Activated CD4-positive, alpha-beta T cell treated with anti-CD3 and anti-CD28 coated beads, Interleukin-2, amount 10 ng/mL, durations not matched to agents 24 days and 14 days (primary cell): ENCODE measurements at regions not wholly inside any gene's neighbourhood (a gene's known extent, or its start where the extent isn't known, plus 50 kb on each side); places are given as distances from the start of the nearest gene placed in this dataset.

Experiments used
- DNase-seq: peaks from one replicate; pipeline ENCODE4 v3.0.0; 2022
- H3K27ac Mint-ChIP-seq: one replicate; pipeline ENCODE4 v1.8.0; 2022; ENCODE audit warnings: mild to moderate bottlenecking, mixed read lengths
- H3K27me3 Mint-ChIP-seq: one replicate; pipeline ENCODE4 v1.8.0; 2022; ENCODE audit warnings: mixed read lengths
- H3K36me3 Mint-ChIP-seq: one replicate; pipeline ENCODE4 v1.8.0; 2022; ENCODE audit warnings: low read depth, mild to moderate bottlenecking, mixed read lengths
- H3K4me1 Mint-ChIP-seq: one replicate; pipeline ENCODE4 v1.8.0; 2021; ENCODE audit warnings: mixed read lengths
- H3K4me3 Mint-ChIP-seq: one replicate; pipeline ENCODE4 v1.8.0; 2022; ENCODE audit warnings: mild to moderate bottlenecking, moderate library complexity, mixed read lengths
- H3K9me3 Mint-ChIP-seq: one replicate; pipeline ENCODE4 v1.8.0; 2021; ENCODE audit warnings: mixed read lengths
- intact Hi-C: fragments of 100-400 bp; cut with micrococcal nuclease; formaldehyde crosslinking; loops from one replicate; pipeline ENCODE4 v1.15.1; 2023

DNA sequence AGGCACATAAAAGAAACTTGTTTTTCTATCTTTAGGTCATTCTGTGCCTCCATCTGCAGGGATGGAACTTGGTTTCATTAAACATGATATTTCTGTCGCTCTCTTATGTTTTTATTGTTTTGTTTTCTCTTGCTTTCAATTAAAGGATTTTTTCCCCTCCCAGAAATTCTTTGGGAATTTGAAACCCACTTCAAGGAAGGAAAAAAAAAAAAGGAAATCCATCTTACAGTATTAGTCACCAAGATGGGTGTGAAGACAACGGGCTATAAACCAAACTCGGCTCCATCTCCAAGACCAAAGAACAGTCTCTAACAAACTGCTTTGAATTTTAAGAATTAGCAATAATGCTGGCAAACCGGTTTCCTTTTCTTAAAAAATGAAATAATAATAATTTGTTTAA is 244.1 kb downstream of the BCL11A start:
- intact Hi-C loops = no loop called here
- no peak overlapping the region for H3K27ac Mint-ChIP-seq
- DNase-seq = no peak
- H3K4me1 Mint-ChIP-seq = peaks cover 25% of the 10 kb centered on the region
- H3K9me3 Mint-ChIP-seq = no peaks in the 10 kb centered on the region
- no peak overlapping the region for H3K4me3 Mint-ChIP-seq
- no peaks in the 10 kb centered on the region for H3K36me3 Mint-ChIP-seq
- peaks cover 3% of the 10 kb centered on the region for H3K27me3 Mint-ChIP-seq

DNA sequence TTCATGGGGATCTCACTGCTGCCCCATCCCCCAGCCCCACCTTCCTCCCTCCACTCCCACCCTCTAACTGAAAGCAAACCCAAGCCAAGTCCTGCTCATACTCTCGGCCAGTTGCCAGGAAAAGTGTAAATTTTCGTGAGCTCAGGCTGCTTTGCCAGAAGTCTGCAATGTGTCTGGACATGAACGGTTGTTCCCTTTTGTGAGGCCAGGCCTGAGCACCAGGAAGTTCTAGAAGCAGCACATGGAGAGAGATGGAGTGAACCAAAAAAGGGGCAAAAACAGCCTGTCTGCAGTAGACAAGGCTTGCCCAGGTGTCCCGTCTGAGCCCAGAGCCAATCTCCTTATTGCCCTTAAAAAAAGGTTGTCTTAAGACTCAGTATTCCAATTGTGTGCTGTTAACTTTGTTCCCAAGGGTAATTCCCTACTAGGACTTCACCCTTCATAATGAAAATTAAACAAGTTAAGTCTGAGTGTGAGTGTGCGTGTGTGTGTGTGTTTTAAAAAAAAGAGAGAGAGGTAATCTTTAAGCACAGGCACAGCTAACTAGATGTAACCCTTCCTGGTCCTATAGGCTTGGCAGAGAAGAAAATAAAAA is 247.1 kb downstream of the BCL11A start:
- DNase-seq = no peak
- no peak overlapping the region for H3K4me3 Mint-ChIP-seq
- H3K27me3 Mint-ChIP-seq = peaks cover 3% of the 10 kb centered on the region
- no peak overlapping the region for H3K27ac Mint-ChIP-seq
- H3K4me1 Mint-ChIP-seq = peaks cover 3% of the 10 kb centered on the region
- no peaks in the 10 kb centered on the region for H3K9me3 Mint-ChIP-seq
- no peaks in the 10 kb centered on the region for H3K36me3 Mint-ChIP-seq
- intact Hi-C loops = no loop called here

DNA sequence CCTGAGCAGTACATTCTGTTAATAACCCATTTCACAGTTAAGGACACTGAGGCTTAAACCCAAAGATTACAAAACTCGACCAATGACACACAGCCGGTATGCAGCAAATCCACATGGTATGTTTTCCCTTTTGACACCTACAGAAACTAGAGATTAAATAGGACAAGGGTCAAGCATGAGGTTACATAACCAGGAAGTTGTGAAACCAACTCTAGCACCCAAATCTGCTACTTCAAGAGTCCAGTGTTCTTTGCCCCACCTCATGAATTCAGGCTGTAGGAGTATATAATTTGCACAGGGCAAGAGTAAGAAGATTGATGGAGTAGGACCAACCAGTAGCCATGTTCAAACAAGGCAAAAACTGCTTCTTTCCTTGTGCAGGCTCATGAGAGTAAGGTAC is 249.8 kb downstream of the BCL11A start:
- no peak for DNase-seq
- no peaks in the 10 kb centered on the region for H3K4me1 Mint-ChIP-seq
- H3K36me3 Mint-ChIP-seq = no peaks in the 10 kb centered on the region
- H3K9me3 Mint-ChIP-seq = no peaks in the 10 kb centered on the region
- H3K4me3 Mint-ChIP-seq = no peak overlapping the region
- H3K27me3 Mint-ChIP-seq = peaks cover 3% of the 10 kb centered on the region
- no peak overlapping the region for H3K27ac Mint-ChIP-seq
- intact Hi-C loops = no loop called here

DNA sequence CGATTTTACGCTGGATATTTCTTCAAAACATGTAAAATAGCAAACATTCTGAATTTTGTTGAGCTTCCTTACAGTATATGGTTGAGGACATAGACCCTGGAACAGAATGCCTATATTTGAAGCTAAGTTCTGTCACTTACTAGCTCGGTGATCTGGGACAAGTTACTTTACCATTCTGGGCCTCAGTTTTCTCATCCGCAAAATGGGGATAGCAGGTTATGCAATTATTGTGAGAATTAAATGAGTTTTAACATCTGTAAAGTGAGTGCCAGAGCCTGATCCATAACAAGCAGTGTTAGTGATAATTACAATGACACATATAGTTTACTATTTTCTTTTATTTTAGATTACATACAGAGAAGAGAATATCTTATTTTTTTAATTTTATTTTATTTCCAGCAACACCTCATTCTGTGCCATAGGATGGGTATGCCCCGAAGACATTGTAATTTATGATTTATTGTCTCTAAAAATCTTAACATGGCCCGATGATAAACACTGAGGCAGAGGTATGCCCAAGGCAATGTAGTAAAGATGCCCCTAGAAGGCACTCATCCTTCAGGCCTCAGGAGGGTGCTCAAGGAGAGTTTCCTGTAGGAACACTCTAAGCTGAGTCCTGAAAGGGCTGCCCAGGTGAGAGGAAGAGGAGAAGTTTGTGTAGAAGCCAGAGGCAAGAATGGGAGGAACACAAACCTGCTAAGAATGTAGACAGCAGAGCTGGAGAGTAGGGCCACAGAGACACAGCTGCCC is 250.9 kb downstream of the BCL11A start:
- H3K36me3 Mint-ChIP-seq = no peaks in the 10 kb centered on the region
- H3K4me3 Mint-ChIP-seq = no peak overlapping the region
- no peak for DNase-seq
- H3K27ac Mint-ChIP-seq = no peak overlapping the region
- no peaks in the 10 kb centered on the region for H3K9me3 Mint-ChIP-seq
- H3K4me1 Mint-ChIP-seq = no peaks in the 10 kb centered on the region
- intact Hi-C loops = no loop called here
- peaks cover under 1% of the 10 kb centered on the region for H3K27me3 Mint-ChIP-seq

DNA sequence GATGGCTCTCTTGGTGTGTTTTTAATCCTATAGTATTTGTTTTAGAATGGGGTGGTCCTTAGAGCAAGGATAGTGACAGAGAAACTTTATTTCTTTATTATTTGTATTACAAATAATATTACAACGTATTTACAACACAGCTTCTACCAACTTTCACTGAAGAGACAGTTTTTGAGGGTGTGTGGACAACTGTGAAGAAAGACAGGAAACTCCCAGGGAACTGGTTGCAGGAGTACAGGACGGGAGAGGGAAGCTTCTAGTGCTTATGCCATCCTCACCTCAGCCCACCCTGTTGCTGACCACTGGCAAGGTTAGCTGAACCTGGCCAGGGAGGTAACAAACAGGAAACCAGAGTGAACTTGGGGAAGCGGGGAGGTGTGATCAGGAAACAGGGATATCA is 251.7 kb downstream of the BCL11A start:
- no peak for DNase-seq
- Mint-ChIP-seq H3K27ac (no peak overlapping the region), H3K4me1 (no peaks in the 10 kb centered on the region), H3K36me3 (no peaks in the 10 kb centered on the region), H3K9me3 (no peaks in the 10 kb centered on the region), H3K4me3 (no peak overlapping the region), H3K27me3 (no peaks in the 10 kb centered on the region)
- intact Hi-C loops = no loop called here

DNA sequence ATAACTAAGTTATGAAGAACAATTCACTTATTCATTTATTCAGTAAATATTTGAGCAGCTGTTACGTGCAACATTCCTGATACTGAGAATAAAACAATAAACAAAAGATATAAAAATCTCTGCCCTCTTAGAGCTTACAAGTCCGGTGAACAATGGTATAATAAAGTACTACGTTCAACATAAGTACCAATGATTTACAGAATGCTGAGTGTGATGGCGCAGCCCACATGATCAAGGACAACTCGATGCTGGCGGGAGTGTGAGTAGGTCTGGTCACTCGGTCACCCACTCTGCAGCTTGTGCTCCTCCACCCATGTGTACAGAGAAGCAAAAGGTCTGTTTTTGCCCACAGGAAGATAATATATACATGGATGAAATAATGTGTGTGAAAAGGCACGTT is 254.3 kb downstream of the BCL11A start:
- Mint-ChIP-seq H3K27ac (no peak overlapping the region), H3K27me3 (no peaks in the 10 kb centered on the region), H3K9me3 (no peaks in the 10 kb centered on the region), H3K4me3 (no peak overlapping the region), H3K36me3 (no peaks in the 10 kb centered on the region), H3K4me1 (no peaks in the 10 kb centered on the region)
- no peak for DNase-seq
- intact Hi-C loops = no loop called here

DNA sequence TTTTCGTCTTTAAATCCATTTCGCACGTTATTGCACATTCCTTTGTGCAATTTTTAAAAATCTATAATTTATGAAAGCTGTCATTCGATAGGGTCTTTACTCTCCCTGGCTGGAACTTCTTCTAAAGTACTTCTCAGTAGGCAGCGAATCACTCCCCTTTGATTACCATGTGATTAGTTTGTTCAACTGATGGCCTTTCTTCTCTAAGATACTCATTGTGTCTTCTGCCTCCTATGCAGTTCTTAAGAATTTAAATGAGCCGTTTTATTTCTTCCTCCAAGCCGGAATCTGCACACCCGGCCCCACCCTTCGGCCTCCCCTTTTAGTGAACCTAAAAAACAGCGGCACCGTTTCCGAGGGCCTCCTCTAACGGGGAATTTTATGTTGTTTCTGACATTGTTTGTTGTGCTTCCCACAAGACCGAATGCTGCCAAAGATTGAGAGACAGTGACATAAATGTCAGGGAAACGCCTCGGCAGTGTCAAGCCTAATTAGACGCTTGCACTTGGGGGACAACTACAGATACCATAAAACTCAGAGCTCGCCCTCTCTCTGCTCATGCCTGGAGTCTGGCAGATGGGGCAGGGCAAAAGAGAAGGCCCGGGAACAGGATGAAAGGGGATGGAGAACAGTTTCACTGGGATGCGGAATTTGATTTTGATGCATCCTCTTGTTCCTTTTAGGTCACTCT is 255.3 kb downstream of the BCL11A start:
- no peak for DNase-seq
- Mint-ChIP-seq H3K27ac (no peak overlapping the region), H3K36me3 (no peaks in the 10 kb centered on the region), H3K4me1 (no peaks in the 10 kb centered on the region), H3K4me3 (no peak overlapping the region), H3K27me3 (no peaks in the 10 kb centered on the region), H3K9me3 (no peaks in the 10 kb centered on the region)
- intact Hi-C loops = no loop called here

DNA sequence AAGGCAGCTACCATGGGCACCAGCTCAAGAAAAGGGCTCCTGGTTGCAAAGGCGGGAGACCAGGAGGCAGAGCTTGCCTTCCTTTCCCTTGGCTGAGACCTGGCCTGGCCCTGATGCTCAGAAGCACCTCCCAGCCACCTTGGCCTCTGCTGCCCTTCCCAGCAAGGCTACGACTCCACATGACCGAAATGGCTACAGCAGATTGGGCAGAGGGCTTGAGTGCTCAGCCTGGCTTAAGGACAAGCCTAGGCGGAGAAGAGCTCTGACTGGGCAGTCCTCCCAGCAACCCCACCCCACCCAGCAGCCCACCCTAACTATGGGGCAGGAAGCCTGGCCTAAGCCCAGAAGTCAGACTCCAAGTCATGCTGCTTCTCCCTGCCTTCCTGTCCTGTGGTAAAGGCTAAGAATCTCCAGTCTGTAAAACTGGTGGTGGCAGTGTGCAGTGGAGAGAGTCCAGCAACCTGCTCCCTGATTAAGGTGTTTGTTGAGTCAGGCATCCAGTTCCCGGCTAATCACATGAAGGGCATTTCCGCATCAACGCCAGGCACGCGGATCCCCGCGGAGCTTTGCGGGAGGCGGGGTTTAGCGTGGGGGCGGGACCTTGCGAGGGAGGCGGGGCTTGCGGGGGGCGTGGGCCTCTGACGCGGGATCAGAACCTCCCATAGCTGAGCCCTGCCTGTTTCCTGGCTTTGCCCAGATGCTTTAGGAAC is 256.0 kb downstream of the BCL11A start:
- no peaks in the 10 kb centered on the region for H3K27me3 Mint-ChIP-seq
- H3K9me3 Mint-ChIP-seq = no peaks in the 10 kb centered on the region
- H3K4me1 Mint-ChIP-seq = no peaks in the 10 kb centered on the region

DNA sequence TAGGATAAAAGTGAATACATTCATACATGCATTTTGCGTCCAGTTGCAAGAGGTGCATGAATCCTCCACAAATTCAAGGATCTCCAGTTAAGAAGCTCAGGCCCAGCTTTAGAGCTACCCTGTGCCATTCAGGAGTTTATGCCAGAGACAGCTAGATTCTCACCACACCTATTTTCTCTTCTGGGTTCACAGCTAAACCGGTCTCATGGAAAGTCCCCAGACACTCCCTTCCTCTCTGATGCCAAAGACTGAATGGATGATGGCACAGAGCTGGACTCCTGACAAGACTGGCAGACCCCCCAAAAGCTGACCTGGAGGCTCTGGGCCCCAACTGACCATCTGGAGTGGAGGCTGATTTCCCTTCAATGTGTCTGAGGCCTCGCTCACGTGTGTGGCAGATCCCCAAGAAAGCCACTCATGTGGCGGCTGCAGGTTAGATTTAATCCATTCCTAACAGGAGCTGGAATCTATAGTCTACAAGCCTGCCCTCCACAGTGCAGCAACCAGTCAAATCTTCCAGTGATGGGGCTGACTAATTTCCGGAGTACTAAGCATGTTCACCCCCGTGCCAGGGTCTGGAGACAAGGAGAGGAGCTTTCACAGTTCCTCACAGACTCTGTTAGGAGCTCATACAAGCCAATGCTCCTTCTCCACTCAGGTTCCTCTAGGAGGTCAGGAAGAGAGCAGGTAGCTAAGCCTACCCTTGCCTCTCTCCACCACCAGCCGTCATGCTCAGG is 257.1 kb downstream of the BCL11A start:
- no peaks in the 10 kb centered on the region for H3K27me3 Mint-ChIP-seq
- no peak overlapping the region for H3K27ac Mint-ChIP-seq

More for the DNA sequence above, 256.0 kb downstream of the BCL11A start:
- Mint-ChIP-seq H3K36me3 (no peaks in the 10 kb centered on the region), H3K4me3 (no peak overlapping the region), H3K27ac (no peak overlapping the region)
- DNase-seq = no peak
- intact Hi-C loops = no loop called here

DNA sequence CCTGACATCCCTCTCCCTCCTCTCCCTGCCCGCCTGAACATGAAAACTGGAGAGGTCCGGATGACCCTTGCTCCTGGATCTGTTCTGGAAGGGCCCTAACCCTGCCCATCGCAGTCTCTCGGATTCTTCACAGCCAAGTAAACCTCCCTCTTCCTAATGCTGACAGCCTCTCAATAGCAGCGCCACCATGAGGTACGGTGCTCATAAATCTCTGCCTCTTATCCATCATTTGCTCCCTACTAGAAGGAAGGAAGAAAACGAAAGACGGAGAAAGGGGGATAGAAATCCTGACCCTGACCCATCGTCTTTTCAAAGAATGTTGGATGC is 257.9 kb downstream of the BCL11A start:
- Mint-ChIP-seq H3K4me3 (no peak overlapping the region), H3K9me3 (no peaks in the 10 kb centered on the region), H3K27ac (no peak overlapping the region), H3K4me1 (no peaks in the 10 kb centered on the region), H3K36me3 (no peaks in the 10 kb centered on the region), H3K27me3 (no peaks in the 10 kb centered on the region)
- DNase-seq = no peak
- intact Hi-C loops = no loop called here

More for the DNA sequence above, 257.1 kb downstream of the BCL11A start:
- H3K36me3 Mint-ChIP-seq = no peaks in the 10 kb centered on the region
- DNase-seq = no peak
- H3K9me3 Mint-ChIP-seq = no peaks in the 10 kb centered on the region
- H3K4me1 Mint-ChIP-seq = no peaks in the 10 kb centered on the region
- H3K4me3 Mint-ChIP-seq = no peak overlapping the region
- intact Hi-C loops = no loop called here

DNA sequence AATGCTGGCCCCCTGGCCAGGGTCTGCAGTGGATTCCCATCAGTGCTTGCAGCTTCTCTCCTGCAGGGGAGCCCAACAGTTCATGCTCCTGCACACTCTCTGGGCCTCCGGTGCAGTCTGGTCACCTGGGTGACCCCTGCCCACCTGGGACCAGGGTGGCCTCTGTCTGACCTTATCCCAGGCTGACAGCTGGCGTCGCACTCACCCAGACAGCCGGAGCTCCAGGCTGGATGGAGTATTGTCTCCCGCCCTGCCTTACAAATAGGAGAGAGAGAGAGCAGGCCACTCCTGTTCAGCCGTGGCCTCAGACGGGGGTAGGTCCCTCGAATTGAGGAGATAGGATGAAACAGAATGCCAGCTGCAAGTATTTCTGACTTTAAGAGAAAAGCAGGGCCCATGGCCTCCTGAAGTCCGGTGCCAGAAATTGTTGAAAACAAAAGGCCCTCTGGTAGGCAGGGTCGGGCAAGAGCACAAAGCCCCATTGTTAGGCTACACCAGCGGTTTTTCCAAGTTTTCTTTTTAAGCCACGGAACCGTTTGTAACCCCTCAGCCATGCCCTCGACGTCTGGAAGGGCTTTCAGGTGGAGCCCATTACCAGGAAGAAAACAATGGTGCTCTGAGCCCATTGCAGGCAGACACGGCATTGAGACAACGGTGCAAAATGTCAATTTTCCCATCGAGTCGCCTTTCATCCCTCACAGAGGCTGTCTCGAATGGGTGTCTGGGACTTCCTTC is 258.4 kb downstream of the BCL11A start:
- no peak overlapping the region for H3K27ac Mint-ChIP-seq
- no peaks in the 10 kb centered on the region for H3K4me1 Mint-ChIP-seq
- DNase-seq = no peak
- no peaks in the 10 kb centered on the region for H3K9me3 Mint-ChIP-seq
- no peak overlapping the region for H3K4me3 Mint-ChIP-seq
- no peaks in the 10 kb centered on the region for H3K27me3 Mint-ChIP-seq
- intact Hi-C loops = no loop called here
- no peaks in the 10 kb centered on the region for H3K36me3 Mint-ChIP-seq

DNA sequence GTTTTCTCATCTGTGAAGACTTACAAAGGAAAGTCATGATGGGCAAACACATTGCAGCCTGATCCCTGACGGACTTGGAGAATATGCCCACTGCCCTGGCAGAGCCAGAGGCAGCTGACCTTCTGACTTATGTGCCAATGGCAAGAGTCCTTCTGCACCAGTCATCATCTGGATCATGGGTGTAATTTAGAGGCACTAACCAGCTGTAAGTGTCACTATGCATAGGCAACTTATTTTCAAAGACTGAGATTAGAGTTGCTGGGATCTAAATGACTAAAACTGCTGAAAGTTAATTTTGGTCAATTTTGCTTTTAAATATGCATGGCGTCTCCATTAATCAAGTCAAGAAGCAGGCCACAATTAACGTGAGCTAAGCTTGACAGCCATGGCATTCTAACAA is 261.2 kb downstream of the BCL11A start:
- H3K9me3 Mint-ChIP-seq = no peaks in the 10 kb centered on the region
- DNase-seq = no peak
- no peaks in the 10 kb centered on the region for H3K4me1 Mint-ChIP-seq
- H3K27ac Mint-ChIP-seq = no peak overlapping the region
- intact Hi-C loops = no loop called here
- H3K36me3 Mint-ChIP-seq = no peaks in the 10 kb centered on the region
- no peak overlapping the region for H3K4me3 Mint-ChIP-seq
- H3K27me3 Mint-ChIP-seq = no peaks in the 10 kb centered on the region

DNA sequence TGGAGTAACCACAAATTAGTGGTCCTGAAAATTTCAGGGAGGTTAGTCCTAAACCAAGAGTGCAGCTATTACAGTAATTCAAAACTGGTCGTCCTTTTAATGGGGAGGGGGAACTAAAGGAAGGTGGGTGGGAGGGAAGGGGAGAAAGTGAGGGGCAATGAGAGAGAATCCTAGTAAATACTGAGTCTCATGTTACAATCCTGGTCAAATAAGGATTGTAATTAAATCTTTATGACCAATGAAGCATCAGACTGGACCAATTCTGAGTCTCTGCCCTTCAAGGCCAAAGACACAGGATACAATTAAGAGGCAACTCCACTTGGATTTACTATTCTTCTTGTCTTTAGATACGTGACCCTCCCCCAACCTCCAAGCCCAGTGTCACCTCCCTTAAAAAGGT is 262.9 kb downstream of the BCL11A start:
- H3K9me3 Mint-ChIP-seq = no peaks in the 10 kb centered on the region
- H3K36me3 Mint-ChIP-seq = no peaks in the 10 kb centered on the region
- H3K27me3 Mint-ChIP-seq = no peaks in the 10 kb centered on the region
- H3K27ac Mint-ChIP-seq = no peak overlapping the region
- H3K4me3 Mint-ChIP-seq = no peak overlapping the region
- H3K4me1 Mint-ChIP-seq = no peaks in the 10 kb centered on the region
- intact Hi-C loops = no loop called here
- DNase-seq = no peak
